Stimulated activated memory B cell treated with anti-CD40 and anti-IgM and Interleukin-4, amounts not matched to agents 10 μg/mL and 1 μg/mL and 100 μg/mL, for 72 hours (primary cell): ENCODE measurements at regions not wholly inside any gene's neighbourhood (a gene's known extent, or its start where the extent isn't known, plus 50 kb on each side); places are given as distances from the start of the nearest gene placed in this dataset.

Experiments
- ATAC-seq: fragments of 150-1000 bp; cut with Tn5 transposase; 2 replicates; pipeline ENCODE4 v1.10.0; 2021
- H3K27ac Mint-ChIP-seq: one replicate; pipeline ENCODE4 v1.8.0; 2022; ENCODE audit warnings: mild to moderate bottlenecking, mixed read lengths
- H3K27me3 Mint-ChIP-seq: one replicate; pipeline ENCODE4 v1.8.0; 2022; ENCODE audit warnings: mixed read lengths
- H3K36me3 Mint-ChIP-seq: one replicate; pipeline ENCODE4 v1.8.0; 2022; ENCODE audit warnings: mixed read lengths
- H3K4me1 Mint-ChIP-seq: one replicate; pipeline ENCODE4 v1.8.0; 2022; ENCODE audit warnings: mixed read lengths
- H3K4me3 Mint-ChIP-seq: one replicate; pipeline ENCODE4 v1.8.0; 2022; ENCODE audit warnings: mild to moderate bottlenecking, moderate library complexity, mixed read lengths
- H3K9me3 Mint-ChIP-seq: one replicate; pipeline ENCODE4 v1.8.0; 2022; ENCODE audit warnings: mixed read lengths

GRCh38 chr11:41866525-41866924, 407.1 kb upstream of the LRRC4C start:
- Mint-ChIP-seq H3K36me3 (no peaks in the 10 kb centered on the region), H3K9me3 (no peaks in the 10 kb centered on the region), H3K27me3 (no peaks in the 10 kb centered on the region), H3K4me3 (no peak overlapping the region), H3K4me1 (no peaks in the 10 kb centered on the region), H3K27ac (no peak overlapping the region)
- ATAC-seq = no peak

- Mint-ChIP-seq H3K4me1 (no peaks in the 10 kb centered on the region), H3K9me3 (peaks cover 3% of the 10 kb centered on the region), H3K36me3 (no peaks in the 10 kb centered on the region), H3K27me3 (no peaks in the 10 kb centered on the region), H3K27ac (no peak overlapping the region), H3K4me3 (no peak overlapping the region)
- ATAC-seq = no peak
These were observed 409.2 kb upstream of the LRRC4C start for GRCh38 chr11:41868606-41869005.

- no peak for ATAC-seq
- H3K9me3 Mint-ChIP-seq = peaks cover 9% of the 10 kb centered on the region
- H3K27ac Mint-ChIP-seq = no peak overlapping the region
- no peaks in the 10 kb centered on the region for H3K27me3 Mint-ChIP-seq
- H3K36me3 Mint-ChIP-seq = no peaks in the 10 kb centered on the region
- H3K4me3 Mint-ChIP-seq = no peak overlapping the region
- H3K4me1 Mint-ChIP-seq = no peaks in the 10 kb centered on the region
These were observed 413.0 kb upstream of the LRRC4C start for GRCh38 chr11:41872426-41872825.

DNA sequence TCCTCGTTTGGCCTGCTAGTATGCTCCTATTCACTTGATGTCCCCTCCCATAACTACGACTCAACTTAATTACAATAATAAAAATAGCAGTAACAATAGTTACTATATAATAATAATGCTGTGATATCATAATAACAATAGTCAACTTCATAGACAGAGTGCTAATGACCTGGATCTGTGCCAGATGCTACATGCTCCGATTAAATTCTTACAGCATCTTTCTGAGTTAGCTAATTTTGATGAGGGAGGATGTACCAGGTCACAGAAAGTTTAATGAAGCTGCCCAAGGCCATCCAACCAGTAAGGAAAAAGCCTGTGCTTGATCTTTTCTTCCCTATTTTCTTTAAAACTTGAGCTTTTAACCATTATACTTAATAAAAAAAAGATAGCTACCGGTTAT, 413.4 kb upstream of the LRRC4C start:
- Mint-ChIP-seq H3K36me3 (no peaks in the 10 kb centered on the region), H3K4me1 (no peaks in the 10 kb centered on the region), H3K27ac (no peak overlapping the region), H3K4me3 (no peak overlapping the region), H3K27me3 (no peaks in the 10 kb centered on the region), H3K9me3 (peaks cover 9% of the 10 kb centered on the region)
- no peak for ATAC-seq

GRCh38 chr11:41878095-41878494, 418.6 kb upstream of the LRRC4C start:
- H3K4me1 Mint-ChIP-seq = no peaks in the 10 kb centered on the region
- peaks cover 9% of the 10 kb centered on the region for H3K9me3 Mint-ChIP-seq
- no peak overlapping the region for H3K27ac Mint-ChIP-seq
- ATAC-seq = no peak
- no peaks in the 10 kb centered on the region for H3K36me3 Mint-ChIP-seq
- no peaks in the 10 kb centered on the region for H3K27me3 Mint-ChIP-seq
- no peak overlapping the region for H3K4me3 Mint-ChIP-seq

GRCh38 chr11:41879214-41879613, 419.8 kb upstream of the LRRC4C start:
- no peak overlapping the region for H3K4me3 Mint-ChIP-seq
- H3K9me3 Mint-ChIP-seq = peaks cover 5% of the 10 kb centered on the region
- H3K27ac Mint-ChIP-seq = no peak overlapping the region
- no peaks in the 10 kb centered on the region for H3K27me3 Mint-ChIP-seq
- no peaks in the 10 kb centered on the region for H3K4me1 Mint-ChIP-seq
- no peak for ATAC-seq
- H3K36me3 Mint-ChIP-seq = no peaks in the 10 kb centered on the region

DNA sequence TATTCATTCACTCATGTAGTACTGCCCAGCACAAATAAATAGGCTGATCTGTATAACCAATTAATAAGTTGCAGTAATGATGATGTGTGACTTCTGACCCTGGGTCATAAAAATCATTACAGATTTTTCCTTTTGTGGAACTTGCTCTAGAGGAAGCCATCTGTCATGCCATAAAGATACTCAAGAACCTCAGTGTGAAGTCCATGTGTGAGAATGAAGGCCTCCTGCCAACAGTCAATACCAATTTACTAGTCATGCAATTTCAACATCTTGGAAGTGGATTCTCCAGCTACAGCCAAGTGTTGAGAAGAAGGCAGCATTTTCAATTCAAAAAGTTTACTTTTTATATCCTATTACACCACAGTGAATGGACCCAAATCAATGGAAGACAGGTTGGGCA, 435.6 kb upstream of the LRRC4C start:
- no peaks in the 10 kb centered on the region for H3K9me3 Mint-ChIP-seq
- no peak for ATAC-seq
- H3K4me1 Mint-ChIP-seq = no peaks in the 10 kb centered on the region
- H3K27me3 Mint-ChIP-seq = no peaks in the 10 kb centered on the region
- H3K4me3 Mint-ChIP-seq = no peak overlapping the region
- no peaks in the 10 kb centered on the region for H3K36me3 Mint-ChIP-seq
- H3K27ac Mint-ChIP-seq = no peak overlapping the region

GRCh38 chr11:41897991-41898390, 438.5 kb upstream of the LRRC4C start:
- no peaks in the 10 kb centered on the region for H3K27me3 Mint-ChIP-seq
- no peak overlapping the region for H3K27ac Mint-ChIP-seq
- H3K9me3 Mint-ChIP-seq = peaks cover 3% of the 10 kb centered on the region

GRCh38 chr11:41917900-41918299, 458.4 kb upstream of the LRRC4C start:
- H3K27ac Mint-ChIP-seq = no peak overlapping the region
- ATAC-seq = no peak
- H3K4me1 Mint-ChIP-seq = no peaks in the 10 kb centered on the region
- H3K27me3 Mint-ChIP-seq = no peaks in the 10 kb centered on the region
- H3K36me3 Mint-ChIP-seq = no peaks in the 10 kb centered on the region
- peaks cover 19% of the 10 kb centered on the region for H3K9me3 Mint-ChIP-seq
- no peak overlapping the region for H3K4me3 Mint-ChIP-seq

More at GRCh38 chr11:41897991-41898390, 438.5 kb upstream of the LRRC4C start:
- Mint-ChIP-seq H3K4me3 (no peak overlapping the region), H3K36me3 (no peaks in the 10 kb centered on the region), H3K4me1 (no peaks in the 10 kb centered on the region)
- ATAC-seq = no peak

- ATAC-seq = no peak
- Mint-ChIP-seq H3K36me3 (no peaks in the 10 kb centered on the region), H3K27me3 (no peaks in the 10 kb centered on the region), H3K9me3 (peaks cover 13% of the 10 kb centered on the region), H3K27ac (no peak overlapping the region), H3K4me1 (no peaks in the 10 kb centered on the region), H3K4me3 (no peak overlapping the region)
These were observed 460.9 kb upstream of the LRRC4C start for GRCh38 chr11:41920374-41920773.

GRCh38 chr11:41921746-41922390, 462.4 kb upstream of the LRRC4C start:
- Mint-ChIP-seq H3K4me1 (no peaks in the 10 kb centered on the region), H3K36me3 (no peaks in the 10 kb centered on the region), H3K4me3 (no peak overlapping the region), H3K27ac (no peak overlapping the region), H3K27me3 (no peaks in the 10 kb centered on the region), H3K9me3 (peaks cover 11% of the 10 kb centered on the region)
- ATAC-seq = no peak

- no peaks in the 10 kb centered on the region for H3K36me3 Mint-ChIP-seq
- peaks cover 6% of the 10 kb centered on the region for H3K9me3 Mint-ChIP-seq
- no peaks in the 10 kb centered on the region for H3K27me3 Mint-ChIP-seq
- no peak overlapping the region for H3K4me3 Mint-ChIP-seq
- no peaks in the 10 kb centered on the region for H3K4me1 Mint-ChIP-seq
- no peak for ATAC-seq
- no peak overlapping the region for H3K27ac Mint-ChIP-seq
These were observed 466.9 kb upstream of the LRRC4C start for GRCh38 chr11:41926339-41926738.

- Mint-ChIP-seq H3K27ac (no peak overlapping the region), H3K27me3 (no peaks in the 10 kb centered on the region), H3K9me3 (peaks cover 15% of the 10 kb centered on the region), H3K4me3 (no peak overlapping the region), H3K4me1 (no peaks in the 10 kb centered on the region), H3K36me3 (no peaks in the 10 kb centered on the region)
- no peak for ATAC-seq
These were observed 475.8 kb upstream of the LRRC4C start for GRCh38 chr11:41935241-41935640.

DNA sequence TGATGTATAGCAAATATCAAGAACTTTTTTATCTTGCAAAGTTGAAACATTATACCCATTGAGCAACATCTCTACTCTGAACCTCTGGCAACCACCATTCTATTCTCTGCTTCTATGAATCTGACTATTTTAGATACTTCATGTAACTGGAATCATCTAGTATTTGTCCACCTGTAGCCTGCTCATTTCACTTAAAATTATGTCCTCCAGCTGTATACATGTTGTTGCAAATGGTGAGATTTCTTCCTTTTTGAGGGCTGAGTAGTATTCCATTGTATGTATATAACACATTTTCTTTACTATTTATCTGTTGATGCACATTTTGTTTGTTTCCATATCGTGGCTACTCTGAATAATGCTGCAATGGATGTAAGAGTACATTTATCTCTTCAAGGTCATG, 476.3 kb upstream of the LRRC4C start:
- no peak overlapping the region for H3K4me3 Mint-ChIP-seq
- H3K36me3 Mint-ChIP-seq = no peaks in the 10 kb centered on the region
- no peaks in the 10 kb centered on the region for H3K27me3 Mint-ChIP-seq
- H3K4me1 Mint-ChIP-seq = no peaks in the 10 kb centered on the region
- H3K9me3 Mint-ChIP-seq = peaks cover 15% of the 10 kb centered on the region
- no peak overlapping the region for H3K27ac Mint-ChIP-seq
- ATAC-seq = no peak

- no peak overlapping the region for H3K27ac Mint-ChIP-seq
- ATAC-seq = no peak
- H3K27me3 Mint-ChIP-seq = no peaks in the 10 kb centered on the region
- no peak overlapping the region for H3K4me3 Mint-ChIP-seq
- no peaks in the 10 kb centered on the region for H3K4me1 Mint-ChIP-seq
- H3K9me3 Mint-ChIP-seq = peaks cover 10% of the 10 kb centered on the region
- no peaks in the 10 kb centered on the region for H3K36me3 Mint-ChIP-seq
These were observed 484.2 kb upstream of the LRRC4C start for GRCh38 chr11:41943656-41944055.

- no peak overlapping the region for H3K27ac Mint-ChIP-seq
These were observed 487.9 kb upstream of the LRRC4C start for GRCh38 chr11:41947392-41947791.

More at GRCh38 chr11:41947392-41947791, 487.9 kb upstream of the LRRC4C start:
- H3K27me3 Mint-ChIP-seq = no peaks in the 10 kb centered on the region
- no peak overlapping the region for H3K4me3 Mint-ChIP-seq
- H3K4me1 Mint-ChIP-seq = no peaks in the 10 kb centered on the region
- no peak for ATAC-seq
- H3K36me3 Mint-ChIP-seq = no peaks in the 10 kb centered on the region
- no peaks in the 10 kb centered on the region for H3K9me3 Mint-ChIP-seq
